ENCODE measurements at regions not wholly inside any gene's neighbourhood (a gene's known extent, or its start where the extent isn't known, plus 50 kb on each side); places are given as distances from the start of the nearest gene placed in this dataset.

GRCh38 chr5:164540174-164540573, 1034.8 kb downstream of the MAT2B start:
- no peak for DNase-seq
- no peaks in the 10 kb centered on the region for H3K27me3 ChIP-seq (ENCODE audit: control insufficient read depth in 2 of 2, insufficient read depth in 2 of 2, low read length in 2 of 2)
- ChIA-PET POLR2A (no interaction called here), CTCF (no interaction called here)
- H3K27ac ChIP-seq (ENCODE audit: low read depth, low read length) = no peak overlapping the region
- no peak overlapping the region for H3K4me3 Mint-ChIP-seq
- no peaks in the 10 kb centered on the region for H3K27me3 Mint-ChIP-seq
- intact Hi-C loops (cut with micrococcal nuclease) = no loop called here
- H3K4me3 ChIP-seq (ENCODE audit: low read length) = no peak overlapping the region
- no peaks in the 10 kb centered on the region for H3K4me1 Mint-ChIP-seq
- H3K36me3 Mint-ChIP-seq = no peaks in the 10 kb centered on the region
- H3K27ac Mint-ChIP-seq = no peak overlapping the region
- no peaks in the 10 kb centered on the region for H3K9me3 ChIP-seq (ENCODE audit: control insufficient read depth in 2 of 3, low read length in 3 of 3)
- H3K36me3 ChIP-seq (ENCODE audit: control insufficient read depth in 2 of 3, insufficient read depth in 3 of 3, low read length in 3 of 3) = no peaks in the 10 kb centered on the region
- H3K4me1 ChIP-seq (ENCODE audit: control insufficient read depth in 2 of 2, insufficient read depth in 2 of 2, low read length in 2 of 2) = no peaks in the 10 kb centered on the region
- peaks cover 0 to 15% (median 0%) of the 10 kb centered on the region in 11 donors for H3K9me3 Mint-ChIP-seq
- ATAC-seq = no peak

DNA sequence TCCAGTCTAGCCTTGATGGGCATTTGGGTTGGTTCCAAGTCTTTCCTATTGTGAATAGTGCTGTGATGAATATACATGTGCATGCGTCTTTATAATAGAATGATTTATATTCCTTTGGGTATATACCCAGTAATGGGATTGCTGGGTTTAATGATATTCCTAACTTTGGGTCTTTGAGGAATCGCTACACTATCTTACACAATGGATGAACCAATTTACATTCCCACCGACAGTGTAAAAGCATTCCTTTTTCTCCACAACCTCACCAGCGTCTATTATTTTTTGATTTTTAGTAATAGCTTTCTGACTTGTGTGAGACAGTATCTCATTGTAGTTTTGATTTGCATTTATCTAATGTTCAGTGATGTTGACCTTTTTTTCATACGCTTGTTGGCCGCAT, 1040.1 kb downstream of the MAT2B start:
- no peak for ATAC-seq
- H3K27ac ChIP-seq (ENCODE audit: low read depth, low read length) = no peak overlapping the region
- H3K27me3 Mint-ChIP-seq = no peaks in the 10 kb centered on the region
- ChIA-PET CTCF (no interaction called here), POLR2A (no interaction called here)
- peaks cover 0 to 9% (median 2%) of the 10 kb centered on the region in 11 donors for H3K9me3 Mint-ChIP-seq
- no peaks in the 10 kb centered on the region for H3K4me1 ChIP-seq (ENCODE audit: control insufficient read depth in 2 of 2, insufficient read depth in 2 of 2, low read length in 2 of 2)
- H3K27me3 ChIP-seq (ENCODE audit: control insufficient read depth in 2 of 2, insufficient read depth in 2 of 2, low read length in 2 of 2) = no peaks in the 10 kb centered on the region
- H3K4me3 Mint-ChIP-seq = no peak overlapping the region
- no peaks in the 10 kb centered on the region for H3K36me3 Mint-ChIP-seq
- no peak for DNase-seq
- no peak overlapping the region for H3K4me3 ChIP-seq (ENCODE audit: low read length)
- no peaks in the 10 kb centered on the region for H3K4me1 Mint-ChIP-seq
- H3K36me3 ChIP-seq (ENCODE audit: control insufficient read depth in 2 of 3, insufficient read depth in 3 of 3, low read length in 3 of 3) = no peaks in the 10 kb centered on the region
- no peak overlapping the region for H3K27ac Mint-ChIP-seq
- intact Hi-C loops (cut with micrococcal nuclease) = no loop called here
- no peaks in the 10 kb centered on the region for H3K9me3 ChIP-seq (ENCODE audit: control insufficient read depth in 2 of 3, low read length in 3 of 3)

DNA sequence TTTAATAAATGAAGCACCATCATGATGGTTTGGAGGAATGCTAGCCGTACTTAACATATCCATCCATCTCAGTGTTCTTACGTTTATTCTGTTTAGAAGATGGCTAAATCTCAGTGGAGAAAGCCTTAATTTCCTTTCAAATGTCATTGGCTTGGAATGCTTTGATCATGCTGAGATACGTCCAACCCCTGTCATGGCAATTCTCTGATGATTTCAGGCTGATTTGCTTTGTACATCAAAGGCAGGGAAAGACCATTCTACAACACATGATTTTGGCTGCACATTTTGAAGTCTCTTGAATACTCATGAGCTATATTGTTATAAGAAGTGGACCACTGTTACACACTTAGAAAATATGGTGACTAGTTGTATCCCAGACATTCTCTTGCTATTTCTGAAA, 1048.4 kb downstream of the MAT2B start:
- CTCF ChIA-PET = no interaction called here

DNA sequence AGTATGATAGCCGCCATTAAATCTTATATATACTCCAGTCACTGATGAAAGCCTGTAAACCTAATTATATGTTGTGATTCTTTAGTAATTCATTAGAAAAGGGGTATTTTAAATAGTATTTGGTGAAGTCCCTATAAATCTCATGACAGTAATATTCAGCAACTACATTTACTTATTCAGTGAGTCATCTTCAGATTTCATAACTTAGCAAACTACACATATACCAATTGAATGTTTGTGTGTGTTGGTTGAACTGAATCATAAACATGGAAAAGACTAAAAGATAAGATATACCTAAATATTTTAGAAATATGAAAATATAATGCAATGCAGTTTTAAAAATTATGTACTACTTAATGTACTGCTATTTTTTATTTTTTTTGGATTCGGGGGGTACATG, 1050.4 kb downstream of the MAT2B start:
- Mint-ChIP-seq H3K27me3 (no peaks in the 10 kb centered on the region), H3K4me3 (no peak overlapping the region), H3K4me1 (no peaks in the 10 kb centered on the region), H3K27ac (no peak overlapping the region), H3K36me3 (no peaks in the 10 kb centered on the region), H3K9me3 (peaks cover 0 to 5% (median 0%) of the 10 kb centered on the region in 11 donors)
- DNase-seq (no peak), ATAC-seq (no peak)
- Histone ChIP-seq H3K36me3 (ENCODE audit: control insufficient read depth in 2 of 3, insufficient read depth in 3 of 3, low read length in 3 of 3) (no peaks in the 10 kb centered on the region), H3K27me3 (ENCODE audit: control insufficient read depth in 2 of 2, insufficient read depth in 2 of 2, low read length in 2 of 2) (no peaks in the 10 kb centered on the region), H3K4me1 (ENCODE audit: control insufficient read depth in 2 of 2, insufficient read depth in 2 of 2, low read length in 2 of 2) (no peaks in the 10 kb centered on the region), H3K9me3 (ENCODE audit: control insufficient read depth in 2 of 3, low read length in 3 of 3) (no peaks in the 10 kb centered on the region), H3K27ac (ENCODE audit: low read depth, low read length) (no peak overlapping the region), H3K4me3 (ENCODE audit: low read length) (no peak overlapping the region)
- intact Hi-C loops (cut with micrococcal nuclease) = no loop called here
- ChIA-PET CTCF (no interaction called here), POLR2A (no interaction called here)

More for the DNA sequence above, 1048.4 kb downstream of the MAT2B start:
- H3K27ac Mint-ChIP-seq = no peak overlapping the region
- H3K36me3 ChIP-seq (ENCODE audit: control insufficient read depth in 2 of 3, insufficient read depth in 3 of 3, low read length in 3 of 3) = no peaks in the 10 kb centered on the region
- H3K36me3 Mint-ChIP-seq = no peaks in the 10 kb centered on the region
- no peak overlapping the region for H3K27ac ChIP-seq (ENCODE audit: low read depth, low read length)
- DNase-seq (no peak), ATAC-seq (no peak)
- H3K4me3 ChIP-seq (ENCODE audit: low read length) = no peak overlapping the region
- H3K4me1 Mint-ChIP-seq = no peaks in the 10 kb centered on the region
- peaks cover 0 to 6% (median 0%) of the 10 kb centered on the region in 11 donors for H3K9me3 Mint-ChIP-seq
- no peaks in the 10 kb centered on the region for H3K4me1 ChIP-seq (ENCODE audit: control insufficient read depth in 2 of 2, insufficient read depth in 2 of 2, low read length in 2 of 2)
- intact Hi-C loops (cut with micrococcal nuclease) = no loop called here
- no peak overlapping the region for H3K4me3 Mint-ChIP-seq
- POLR2A ChIA-PET = no interaction called here
- H3K27me3 Mint-ChIP-seq = no peaks in the 10 kb centered on the region
- no peaks in the 10 kb centered on the region for H3K27me3 ChIP-seq (ENCODE audit: control insufficient read depth in 2 of 2, insufficient read depth in 2 of 2, low read length in 2 of 2)
- H3K9me3 ChIP-seq (ENCODE audit: control insufficient read depth in 2 of 3, low read length in 3 of 3) = no peaks in the 10 kb centered on the region

DNA sequence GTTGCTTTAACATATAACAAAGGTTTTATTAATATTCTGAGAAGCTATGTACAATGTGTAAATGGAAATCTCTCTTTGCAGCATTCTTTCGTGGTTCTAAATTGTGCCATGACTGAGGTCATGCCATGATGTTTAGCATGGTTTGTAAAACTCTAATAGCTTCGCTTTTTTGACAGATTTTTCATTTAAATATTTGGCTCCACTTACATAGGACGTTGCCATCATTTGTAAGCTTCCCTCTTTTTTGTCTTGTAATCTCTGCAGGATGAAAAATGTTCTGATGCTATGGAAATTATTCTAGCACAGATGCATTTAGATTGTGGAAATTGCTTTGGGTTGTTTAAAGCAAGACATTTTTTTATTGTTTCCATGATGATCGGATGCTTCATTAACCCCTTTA, 1054.8 kb downstream of the MAT2B start:
- Mint-ChIP-seq H3K36me3 (no peaks in the 10 kb centered on the region), H3K4me1 (no peaks in the 10 kb centered on the region), H3K9me3 (peaks cover 0 to 5% (median 0%) of the 10 kb centered on the region in 11 donors), H3K27me3 (no peaks in the 10 kb centered on the region), H3K27ac (no peak overlapping the region), H3K4me3 (no peak overlapping the region)
- CTCF ChIA-PET = no interaction called here
- Histone ChIP-seq H3K4me1 (ENCODE audit: control insufficient read depth in 2 of 2, insufficient read depth in 2 of 2, low read length in 2 of 2) (no peaks in the 10 kb centered on the region), H3K4me3 (ENCODE audit: low read length) (no peak overlapping the region), H3K36me3 (ENCODE audit: control insufficient read depth in 2 of 3, insufficient read depth in 3 of 3, low read length in 3 of 3) (no peaks in the 10 kb centered on the region), H3K9me3 (ENCODE audit: control insufficient read depth in 2 of 3, low read length in 3 of 3) (no peaks in the 10 kb centered on the region), H3K27me3 (ENCODE audit: control insufficient read depth in 2 of 2, insufficient read depth in 2 of 2, low read length in 2 of 2) (no peaks in the 10 kb centered on the region), H3K27ac (ENCODE audit: low read depth, low read length) (no peak overlapping the region)
- POLR2A ChIA-PET = no interaction called here
- intact Hi-C loops (cut with micrococcal nuclease) = no loop called here
- ATAC-seq (no peak), DNase-seq (no peak)

- H3K9me3 ChIP-seq (ENCODE audit: control insufficient read depth in 2 of 3, low read length in 3 of 3) = no peaks in the 10 kb centered on the region
- intact Hi-C loops (cut with micrococcal nuclease) = no loop called here
- no peak overlapping the region for H3K27ac ChIP-seq (ENCODE audit: low read depth, low read length)
- H3K4me1 Mint-ChIP-seq = no peaks in the 10 kb centered on the region
- H3K36me3 Mint-ChIP-seq = no peaks in the 10 kb centered on the region
- no peaks in the 10 kb centered on the region for H3K4me1 ChIP-seq (ENCODE audit: control insufficient read depth in 2 of 2, insufficient read depth in 2 of 2, low read length in 2 of 2)
- H3K27me3 Mint-ChIP-seq = no peaks in the 10 kb centered on the region
- no peaks in the 10 kb centered on the region for H3K36me3 ChIP-seq (ENCODE audit: control insufficient read depth in 2 of 3, insufficient read depth in 3 of 3, low read length in 3 of 3)
- ATAC-seq (no peak), DNase-seq (no peak)
- ChIA-PET POLR2A (no interaction called here), CTCF (interaction anchor here (0.7 kb wide), 1 partner anchor 1195 kb away, joined by 3 read pairs; no protein-coding TSS in a partner anchor)
- peaks cover 0 to 9% (median 0%) of the 10 kb centered on the region in 11 donors for H3K9me3 Mint-ChIP-seq
- no peak overlapping the region for H3K27ac Mint-ChIP-seq
- no peak overlapping the region for H3K4me3 ChIP-seq (ENCODE audit: low read length)
- H3K27me3 ChIP-seq (ENCODE audit: control insufficient read depth in 2 of 2, insufficient read depth in 2 of 2, low read length in 2 of 2) = no peaks in the 10 kb centered on the region
- no peak overlapping the region for H3K4me3 Mint-ChIP-seq
Measured at GRCh38 chr5:164561933-164562872, 1056.8 kb downstream of the MAT2B start.

DNA sequence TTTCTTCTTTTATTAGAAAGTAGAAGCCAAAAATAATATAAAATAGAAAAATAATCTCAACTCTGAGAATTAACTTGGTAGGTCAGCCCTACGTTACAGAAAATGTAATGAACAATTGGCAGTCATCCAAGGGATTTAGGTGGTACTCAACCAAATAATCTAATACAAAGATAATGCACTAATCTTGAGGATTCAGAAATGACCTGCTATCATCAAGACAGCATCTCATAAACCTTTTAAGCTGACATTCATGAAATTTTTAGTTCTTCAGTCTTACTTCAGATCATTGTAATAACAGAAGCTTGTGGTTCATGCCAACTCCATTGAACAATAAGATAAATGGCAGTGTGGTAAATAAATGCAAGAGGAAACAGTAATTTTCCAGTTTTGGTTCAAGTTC, 1058.0 kb downstream of the MAT2B start:
- Histone ChIP-seq H3K9me3 (ENCODE audit: control insufficient read depth in 2 of 3, low read length in 3 of 3) (no peaks in the 10 kb centered on the region), H3K27ac (ENCODE audit: low read depth, low read length) (no peak overlapping the region), H3K36me3 (ENCODE audit: control insufficient read depth in 2 of 3, insufficient read depth in 3 of 3, low read length in 3 of 3) (no peaks in the 10 kb centered on the region), H3K4me3 (ENCODE audit: low read length) (no peak overlapping the region), H3K27me3 (ENCODE audit: control insufficient read depth in 2 of 2, insufficient read depth in 2 of 2, low read length in 2 of 2) (no peaks in the 10 kb centered on the region), H3K4me1 (ENCODE audit: control insufficient read depth in 2 of 2, insufficient read depth in 2 of 2, low read length in 2 of 2) (no peaks in the 10 kb centered on the region)
- ChIA-PET CTCF (interaction anchor here (0.7 kb wide), 1 partner anchor 1193 kb away, joined by 3 read pairs; no protein-coding TSS in a partner anchor), POLR2A (no interaction called here)
- ATAC-seq (no peak), DNase-seq (no peak)
- Mint-ChIP-seq H3K4me1 (no peaks in the 10 kb centered on the region), H3K27me3 (no peaks in the 10 kb centered on the region), H3K9me3 (peaks cover 0 to 9% (median 0%) of the 10 kb centered on the region in 11 donors), H3K36me3 (no peaks in the 10 kb centered on the region), H3K4me3 (no peak overlapping the region), H3K27ac (no peak overlapping the region)
- intact Hi-C loops (cut with micrococcal nuclease) = no loop called here

Measured in naive thymus-derived CD4-positive, alpha-beta T cell (primary cell).